ENCODE measurements at regions not wholly inside any gene's neighbourhood (a gene's known extent, or its start where the extent isn't known, plus 50 kb on each side); places are given as distances from the start of the nearest gene placed in this dataset.

DNA sequence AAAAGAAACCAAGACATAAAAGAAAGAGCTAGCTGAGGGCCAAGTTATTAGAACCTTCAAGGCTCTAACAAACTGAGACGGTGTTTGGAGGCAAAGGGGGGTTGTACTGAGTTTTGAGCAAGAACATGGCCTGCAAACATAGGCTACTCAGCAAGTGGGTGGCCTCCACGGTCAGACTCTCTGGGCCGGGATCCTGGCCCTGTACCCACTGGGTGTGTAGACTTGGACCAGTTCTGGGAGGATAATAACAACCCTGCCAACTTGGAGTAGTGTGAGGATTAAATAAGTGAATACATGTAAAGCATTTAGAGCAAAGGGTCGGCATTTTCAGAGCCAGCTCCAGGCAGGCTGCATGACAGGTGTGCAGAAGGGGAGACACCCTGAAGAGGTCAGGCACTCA, 56.1 kb upstream of the TNFRSF19 start:
- Histone ChIP-seq H3K9me3 (no peaks in the 10 kb centered on the region), H3K4me2 (no peak overlapping the region), H3K9ac (no peak overlapping the region), H3F3A (replicated peaks; ENCODE audit: insufficient read depth) (peaks cover 17% of the 10 kb centered on the region), H2AFZ (ENCODE audit: low read depth) (no peak overlapping the region), H3K9me2 (no peaks in the 10 kb centered on the region), H3K4me3 (ENCODE audit: low read depth in 2 of 2, low read length in 1 of 2) (no peak overlapping the region), H3K27ac (ENCODE audit: low read depth in 2 of 2, low read length in 1 of 2) (no peak overlapping the region), H4K20me1 (ENCODE audit: insufficient read depth) (no peaks in the 10 kb centered on the region), H3K79me2 (ENCODE audit: insufficient read depth) (no peaks in the 10 kb centered on the region), H3K36me3 (replicated peaks in 1 of 2; ENCODE audit: control insufficient read depth in 1 of 2, insufficient read depth in 2 of 2, low read length in 1 of 2) (no peaks in the 10 kb centered on the region), H3K4me1 (ENCODE audit: control insufficient read depth in 1 of 2, insufficient read depth in 2 of 2, low read depth in 1 of 2, low read length in 1 of 2) (peaks cover 0 to 18% of the 10 kb centered on the region in 2 experiments; a peak in 3 of 4 replicates), H3K27me3 (ENCODE audit: insufficient read depth) (no peaks in the 10 kb centered on the region)
- POLR2A ChIA-PET = no interaction called here
- WGBS (ENCODE audit: low lambda C conversion rate) = 87% methylated on average over 4 of the region's 4 CpGs
- CTCF ChIA-PET = interaction anchor here (3.5 kb wide), 1 partner anchor 13 kb away, joined by 9 read pairs; no protein-coding TSS in a partner anchor
- DNase-seq = no peak
- TF ChIP-seq TCF12 (IDR thresholded peaks at IDR 0.05) = no peak
- TF ChIP-seq GABPA (IDR thresholded peaks at IDR 0.05; ENCODE audit: low read depth) = no peak
- no peak for TF ChIP-seq SIN3A (IDR thresholded peaks at IDR 0.05; ENCODE audit: borderline replicate concordance, low read depth, low read length)
- no peak for TF ChIP-seq SMC3 (IDR thresholded peaks at IDR 0.05; ENCODE audit: low read depth, low read length)
- no peak for TF ChIP-seq JUND (IDR thresholded peaks at IDR 0.05)
- no peak for TF ChIP-seq GATA2 (CRISPR knock-in tag; IDR thresholded peaks at IDR 0.05)
- TF ChIP-seq TEAD4 (IDR thresholded peaks at IDR 0.05; ENCODE audit: borderline replicate concordance, insufficient read depth) = no peak
- TF ChIP-seq EZH2phosphoT487 (IDR thresholded peaks at IDR 0.05; ENCODE audit: borderline replicate concordance, low read depth) = no peak
- no peak for TF ChIP-seq NFIC (IDR thresholded peaks at IDR 0.05; ENCODE audit: borderline replicate concordance)
- TF ChIP-seq USF1 (IDR thresholded peaks at IDR 0.05; ENCODE audit: borderline replicate concordance, low read depth) = no peak
- TF ChIP-seq ELF1 (IDR thresholded peaks at IDR 0.05) = no peak
- TF ChIP-seq, protein P1, sequence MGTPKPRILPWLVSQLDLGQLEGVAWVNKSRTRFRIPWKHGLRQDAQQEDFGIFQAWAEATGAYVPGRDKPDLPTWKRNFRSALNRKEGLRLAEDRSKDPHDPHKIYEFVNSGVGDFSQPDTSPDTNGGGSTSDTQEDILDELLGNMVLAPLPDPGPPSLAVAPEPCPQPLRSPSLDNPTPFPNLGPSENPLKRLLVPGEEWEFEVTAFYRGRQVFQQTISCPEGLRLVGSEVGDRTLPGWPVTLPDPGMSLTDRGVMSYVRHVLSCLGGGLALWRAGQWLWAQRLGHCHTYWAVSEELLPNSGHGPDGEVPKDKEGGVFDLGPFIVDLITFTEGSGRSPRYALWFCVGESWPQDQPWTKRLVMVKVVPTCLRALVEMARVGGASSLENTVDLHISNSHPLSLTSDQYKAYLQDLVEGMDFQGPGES (IDR thresholded peaks at IDR 0.05; ENCODE audit: low read depth, low read length) = no peak
- no peak for TF ChIP-seq REST (IDR thresholded peaks at IDR 0.05; ENCODE audit: low read depth, low read length)
- TF ChIP-seq YY1 (IDR thresholded peaks at IDR 0.05; ENCODE audit: low read depth) = no peak
- no peak for TF ChIP-seq EP300 (IDR thresholded peaks at IDR 0.05; ENCODE audit: borderline replicate concordance in 1 of 2, low read depth in 1 of 2, low read length in 1 of 2)
- TF ChIP-seq, protein P2, sequence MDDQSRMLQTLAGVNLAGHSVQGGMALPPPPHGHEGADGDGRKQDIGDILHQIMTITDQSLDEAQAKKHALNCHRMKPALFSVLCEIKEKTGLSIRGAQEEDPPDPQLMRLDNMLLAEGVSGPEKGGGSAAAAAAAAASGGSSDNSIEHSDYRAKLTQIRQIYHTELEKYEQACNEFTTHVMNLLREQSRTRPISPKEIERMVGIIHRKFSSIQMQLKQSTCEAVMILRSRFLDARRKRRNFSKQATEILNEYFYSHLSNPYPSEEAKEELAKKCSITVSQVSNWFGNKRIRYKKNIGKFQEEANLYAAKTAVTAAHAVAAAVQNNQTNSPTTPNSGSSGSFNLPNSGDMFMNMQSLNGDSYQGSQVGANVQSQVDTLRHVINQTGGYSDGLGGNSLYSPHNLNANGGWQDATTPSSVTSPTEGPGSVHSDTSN (IDR thresholded peaks at IDR 0.05) = no peak
- no peak for TF ChIP-seq CHD2 (IDR thresholded peaks at IDR 0.05; ENCODE audit: low read length, partially characterized antibody)

All from SK-N-SH (cell line).